ENCODE measurements at regions not wholly inside any gene's neighbourhood (a gene's known extent, or its start where the extent isn't known, plus 50 kb on each side); places are given as distances from the start of the nearest gene placed in this dataset.

- no peak for TF ChIP-seq CTCF (IDR thresholded peaks at IDR 0.05; ENCODE audit: low read depth, low read length)
- H3K4me3 ChIP-seq (replicated peaks in 1 of 2; ENCODE audit: low read depth in 2 of 2, low read length in 2 of 2) = no peak overlapping the region
- no peak for DNase-seq (ENCODE audit: low read depth in 2 of 2)
Measured at GRCh38 chrX:125497667-125498066, 178.0 kb downstream of the TEX13C start.

- TF ChIP-seq CTCF (IDR thresholded peaks at IDR 0.05; ENCODE audit: low read depth, low read length) = no peak
- peak in 1 of 2 donors; percentile 2 for DNase-seq (ENCODE audit: low read depth in 2 of 2)
- H3K4me3 ChIP-seq (replicated peaks in 1 of 2; ENCODE audit: low read depth in 2 of 2, low read length in 2 of 2) = no peak overlapping the region
Measured at GRCh38 chrX:125503769-125504168, 184.1 kb downstream of the TEX13C start.

GRCh38 chrX:125505207-125505606, 185.5 kb downstream of the TEX13C start:
- TF ChIP-seq CTCF (IDR thresholded peaks at IDR 0.05; ENCODE audit: low read depth, low read length) = no peak
- H3K4me3 ChIP-seq (replicated peaks in 1 of 2; ENCODE audit: low read depth in 2 of 2, low read length in 2 of 2) = no peak overlapping the region
- DNase-seq (ENCODE audit: low read depth in 2 of 2) = peak in 1 of 2 donors; percentile 63

GRCh38 chrX:125507119-125507518, 187.4 kb downstream of the TEX13C start:
- peak; percentile 17 to 81 for DNase-seq (ENCODE audit: low read depth in 2 of 2)
- H3K4me3 ChIP-seq (replicated peaks in 1 of 2; ENCODE audit: low read depth in 2 of 2, low read length in 2 of 2) = no peak overlapping the region
- TF ChIP-seq CTCF (IDR thresholded peaks at IDR 0.05; ENCODE audit: low read depth, low read length) = no peak

- DNase-seq (ENCODE audit: low read depth in 2 of 2) = peak in 1 of 2 donors; percentile 1
- H3K4me3 ChIP-seq (replicated peaks in 1 of 2; ENCODE audit: low read depth in 2 of 2, low read length in 2 of 2) = no peak overlapping the region
- no peak for TF ChIP-seq CTCF (IDR thresholded peaks at IDR 0.05; ENCODE audit: low read depth, low read length)
Measured at GRCh38 chrX:125520029-125520428, 200.4 kb downstream of the TEX13C start.

GRCh38 chrX:125522752-125523151, 203.1 kb downstream of the TEX13C start:
- TF ChIP-seq CTCF (IDR thresholded peaks at IDR 0.05; ENCODE audit: low read depth, low read length) = no peak
- no peak overlapping the region for H3K4me3 ChIP-seq (replicated peaks in 1 of 2; ENCODE audit: low read depth in 2 of 2, low read length in 2 of 2)
- no peak for DNase-seq (ENCODE audit: low read depth in 2 of 2)

GRCh38 chrX:125532411-125533089, 212.9 kb downstream of the TEX13C start:
- H3K4me3 ChIP-seq (replicated peaks in 1 of 2; ENCODE audit: low read depth in 2 of 2, low read length in 2 of 2) = no peak overlapping the region
- TF ChIP-seq CTCF (IDR thresholded peaks at IDR 0.05; ENCODE audit: low read depth, low read length) = no peak
- no peak for DNase-seq (ENCODE audit: low read depth in 2 of 2)

Measured in cardiac fibroblast (primary cell).